ENCODE measurements at regions not wholly inside any gene's neighbourhood (a gene's known extent, or its start where the extent isn't known, plus 50 kb on each side); places are given as distances from the start of the nearest gene placed in this dataset.

DNA sequence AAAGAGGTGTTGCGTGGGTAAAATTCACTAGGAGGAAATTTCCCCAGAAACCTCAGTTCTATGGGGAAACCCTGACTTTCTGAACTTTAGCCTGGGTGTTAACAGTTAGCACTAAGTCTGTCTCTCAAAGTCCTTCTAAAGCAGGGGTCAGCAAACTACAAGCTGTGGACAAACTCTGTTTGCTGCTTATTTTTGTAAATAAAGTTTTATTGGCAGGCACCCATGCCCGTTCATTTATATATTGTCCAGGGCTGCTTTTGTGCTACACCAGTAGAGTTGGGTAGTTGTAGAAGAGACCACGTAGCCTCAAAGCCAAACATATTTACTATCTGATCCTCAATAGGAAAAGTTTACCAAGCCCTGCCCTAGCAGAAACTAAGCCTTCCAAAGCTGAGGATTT is 159.7 kb downstream of the USP31 start:
- TF ChIP-seq CTCF (IDR thresholded peaks at IDR 0.05) (no peak), POLR2A (IDR thresholded peaks at IDR 0.05) (no peak), EP300 (IDR thresholded peaks at IDR 0.05) (no peak)
